Stimulated activated CD4-positive, alpha-beta T cell treated with anti-CD3 and anti-CD28 coated beads, Interleukin-1b, Interleukin-23, amount 100 ng/mL, for 48 hours (primary cell): ENCODE measurements at regions not wholly inside any gene's neighbourhood (a gene's known extent, or its start where the extent isn't known, plus 50 kb on each side); places are given as distances from the start of the nearest gene placed in this dataset.
"Not testable (repeated sequence)": the region's sequence is repeated elsewhere in the genome, so short reads cannot be mapped to it uniquely, and the experiment has no call there.

ENCODE experiments used
- DNase-seq: peaks from one replicate; pipeline ENCODE4 v3.0.0-alpha.2; 2020

DNA sequence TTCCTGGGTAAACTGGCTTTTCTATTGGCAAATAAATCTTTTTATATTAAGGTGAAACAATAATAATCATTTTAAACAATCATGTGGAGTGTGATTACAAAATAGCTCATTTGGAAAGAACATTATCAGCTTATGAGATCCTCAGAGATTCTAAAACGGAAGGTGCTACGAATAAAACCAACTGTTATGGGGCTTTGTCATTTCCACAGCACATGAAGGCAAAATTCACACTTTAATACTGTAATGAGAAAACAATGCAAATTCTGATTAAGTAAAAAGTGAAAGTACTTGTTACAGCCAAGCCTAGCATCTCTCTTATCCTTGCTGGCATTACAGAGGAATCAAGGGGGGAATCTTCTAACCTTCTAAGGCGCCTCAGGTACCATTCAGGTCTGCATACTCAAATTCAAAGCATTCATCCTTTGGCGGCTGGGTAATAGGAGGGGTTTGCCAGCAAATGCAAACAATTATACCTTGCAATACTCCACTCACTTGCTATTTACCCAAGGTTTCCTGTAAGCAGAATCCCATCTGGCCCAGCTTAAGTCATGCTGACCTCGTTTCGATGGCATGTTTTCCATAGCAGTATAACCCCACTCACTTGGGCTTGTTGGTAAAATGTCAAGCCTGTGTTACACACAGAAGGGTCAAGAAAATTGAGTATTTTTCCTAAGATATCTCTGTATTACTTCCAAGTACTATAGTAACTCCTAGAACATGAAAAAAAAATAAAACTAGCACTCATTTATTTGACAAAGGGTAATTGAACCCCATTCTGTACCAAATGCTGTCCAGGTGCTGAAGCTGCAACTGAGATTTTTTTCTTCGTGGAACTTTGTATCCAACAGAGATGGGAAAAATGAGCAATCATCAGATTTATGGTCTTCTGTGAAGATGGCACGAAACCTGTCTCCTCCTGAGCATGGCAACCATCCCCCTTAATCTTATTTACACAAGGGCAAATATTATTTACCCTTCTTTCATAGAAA, 183.7 kb upstream of the LMCD1 start:
- DNase-seq: no peak

- DNase-seq: no peak
Measured at GRCh38 chr3:8319935-8320634, 181.5 kb upstream of the LMCD1 start.

- no peak for DNase-seq
Measured at GRCh38 chr3:8320711-8321458, 180.7 kb upstream of the LMCD1 start.

GRCh38 chr3:8324747-8325146, 176.9 kb upstream of the LMCD1 start:
- peak; percentile 38 for DNase-seq

DNA sequence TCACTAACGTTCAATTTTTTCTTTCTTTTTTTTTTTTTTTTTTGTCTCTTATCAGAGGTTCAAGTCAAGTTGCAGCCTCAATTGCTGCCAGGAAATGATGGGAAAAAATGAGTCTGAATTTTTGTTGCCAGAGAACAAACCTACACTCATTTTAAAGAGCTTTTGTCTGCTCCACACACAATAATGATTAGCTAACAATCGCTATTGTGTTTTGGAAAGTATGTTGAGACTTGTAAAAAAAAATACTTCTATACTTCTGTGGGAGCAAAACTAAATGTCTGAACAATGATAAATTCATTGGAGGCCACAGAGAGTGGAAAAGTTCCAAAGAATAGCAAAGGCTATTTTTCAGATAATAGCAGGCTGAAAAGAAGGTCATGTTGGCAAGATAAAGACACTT, 176.3 kb upstream of the LMCD1 start:
- no peak for DNase-seq

- DNase-seq: not testable (repeated sequence)
Measured at GRCh38 chr3:8325833-8326232, 175.8 kb upstream of the LMCD1 start.

GRCh38 chr3:8327739-8328138, 173.9 kb upstream of the LMCD1 start:
- no peak for DNase-seq

DNA sequence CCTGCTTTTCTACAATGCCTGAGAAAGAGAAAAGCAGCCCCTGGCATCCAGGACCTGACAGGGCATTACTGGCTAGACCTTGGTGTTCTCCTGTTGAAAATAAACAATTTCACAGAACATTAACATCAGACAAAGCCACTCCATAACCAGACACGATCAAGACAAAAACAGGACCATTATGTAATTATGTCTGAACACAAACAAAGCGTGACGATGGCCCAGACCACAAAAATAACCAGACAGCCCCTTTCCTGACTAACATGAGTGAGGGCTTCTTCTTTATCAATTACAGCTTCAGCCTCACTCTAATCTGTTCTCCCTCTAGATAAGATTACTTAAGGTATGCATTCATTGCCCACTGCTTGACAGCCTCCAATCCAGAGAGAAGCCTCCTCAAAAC, 172.7 kb upstream of the LMCD1 start:
- DNase-seq: no peak

DNA sequence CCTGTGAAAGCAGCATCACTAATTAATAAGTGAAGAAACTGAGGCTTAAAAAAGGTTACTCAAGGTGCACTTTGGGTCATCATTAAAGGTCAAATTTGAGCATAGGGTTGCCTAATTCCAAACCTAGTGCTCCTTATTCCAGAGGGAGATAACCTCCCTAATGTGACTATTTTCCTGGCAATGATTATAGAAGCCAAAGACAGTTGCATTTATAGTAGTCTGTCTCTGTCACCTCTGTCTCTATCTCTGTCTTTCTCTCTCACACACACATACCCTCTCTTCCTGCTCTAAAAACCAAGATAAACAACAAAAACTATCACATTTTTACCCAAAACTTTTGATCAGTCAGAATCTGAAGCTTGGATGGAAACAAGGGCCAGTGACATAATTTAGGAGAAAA, 172.0 kb upstream of the LMCD1 start:
- no peak for DNase-seq

DNA sequence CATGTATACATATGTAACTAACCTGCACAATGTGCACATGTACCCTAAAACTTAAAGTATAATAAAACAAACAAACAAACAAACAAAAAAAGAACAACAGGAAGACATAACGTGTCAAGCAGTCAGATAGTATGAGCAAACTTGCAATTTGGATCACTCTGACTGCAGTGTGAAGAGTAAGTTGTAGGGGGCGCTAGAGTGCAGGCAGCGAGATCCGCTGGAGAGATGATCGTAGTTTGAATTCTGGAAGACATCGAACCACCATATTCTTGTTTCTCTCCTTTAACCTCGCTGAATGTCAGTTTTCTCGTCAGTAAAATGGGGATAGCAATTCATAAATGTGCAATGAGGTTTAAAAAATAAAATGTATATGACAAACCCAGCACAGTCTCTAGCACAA, 165.2 kb upstream of the LMCD1 start:
- no peak for DNase-seq

- no peak for DNase-seq
Measured at GRCh38 chr3:8338424-8338823, 163.2 kb upstream of the LMCD1 start.

DNA sequence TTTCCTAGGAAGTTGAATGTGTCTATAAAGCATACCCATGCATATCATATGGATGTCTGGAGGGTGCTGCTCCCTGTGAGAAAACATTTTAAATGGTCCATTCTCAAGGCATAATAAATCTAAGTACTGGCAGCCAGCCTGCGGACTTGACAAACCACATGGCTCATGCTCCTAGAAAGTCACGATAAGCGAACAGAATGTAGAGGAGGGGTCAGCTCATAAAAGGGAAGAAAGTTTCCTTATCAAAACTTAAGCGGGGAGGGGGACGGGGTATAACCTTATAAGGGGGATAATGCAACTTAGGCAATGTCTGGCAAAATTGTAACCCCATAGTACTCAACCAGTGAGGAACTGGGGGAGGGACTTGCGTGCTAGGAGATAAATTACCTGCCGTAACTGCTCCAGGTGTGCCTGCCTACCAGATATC, 159.8 kb upstream of the LMCD1 start:
- DNase-seq: no peak

- no peak for DNase-seq
Measured at GRCh38 chr3:8343058-8343457, 158.6 kb upstream of the LMCD1 start.

DNA sequence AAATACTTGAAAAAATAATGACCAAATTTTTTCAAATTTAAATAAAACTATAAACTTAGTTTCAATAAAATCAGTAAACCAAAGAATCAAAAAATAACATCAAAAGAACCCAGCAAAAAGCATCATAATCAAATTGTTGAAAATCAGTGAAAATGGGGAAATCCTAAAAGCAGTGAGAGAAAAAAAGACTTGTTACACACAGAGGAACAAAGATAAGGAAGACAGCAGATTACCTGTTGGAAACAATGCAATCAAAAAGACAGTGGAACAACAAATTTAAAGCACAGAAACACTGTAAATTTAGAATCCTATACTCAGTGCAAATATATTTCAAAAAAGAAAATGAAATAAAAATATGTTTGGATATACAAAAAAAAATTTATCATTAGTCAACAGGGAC, 156.2 kb upstream of the LMCD1 start:
- DNase-seq: no peak

GRCh38 chr3:8348076-8348475, 153.5 kb upstream of the LMCD1 start:
- DNase-seq: no peak

DNA sequence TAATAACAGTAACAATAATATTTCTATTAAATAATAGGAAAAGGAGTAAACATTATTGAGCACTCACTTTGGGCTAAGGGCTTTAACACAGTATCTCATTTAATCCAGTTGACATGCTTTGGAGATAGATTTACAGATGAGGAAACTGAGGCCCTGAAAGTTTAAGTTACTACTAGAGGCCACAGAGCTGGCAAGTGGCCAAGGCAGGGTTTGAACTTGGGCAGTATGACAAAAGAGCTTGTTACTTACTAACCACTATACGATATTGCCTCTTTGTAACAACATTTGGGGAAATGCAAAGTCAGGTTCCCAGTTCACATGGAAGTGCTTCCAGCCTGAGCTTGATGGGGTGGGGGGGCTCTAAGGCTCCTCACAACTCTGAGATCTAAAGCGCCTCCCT, 149.1 kb upstream of the LMCD1 start:
- no peak for DNase-seq

GRCh38 chr3:8353364-8353763, 148.3 kb upstream of the LMCD1 start:
- DNase-seq: no peak

DNA sequence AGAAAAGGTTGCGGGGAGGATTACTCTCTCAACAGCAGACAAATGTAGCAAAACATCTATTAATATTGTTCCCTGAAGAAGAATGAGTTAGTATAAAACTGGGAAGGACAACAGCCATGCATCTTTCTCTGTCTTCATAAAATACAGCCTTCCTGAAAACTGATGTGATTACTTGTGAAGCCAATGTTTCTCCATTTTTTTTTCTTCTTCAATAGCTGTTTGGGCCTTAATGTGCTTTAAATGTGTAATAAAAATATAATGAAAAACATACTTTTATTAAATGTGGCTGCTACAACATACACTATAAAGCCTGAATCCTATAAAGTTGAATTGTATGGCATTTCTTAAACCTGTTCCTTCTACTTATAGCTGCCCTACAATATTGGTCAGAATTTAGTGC, 146.3 kb upstream of the LMCD1 start:
- no peak for DNase-seq

- DNase-seq: not testable (repeated sequence)
Measured at GRCh38 chr3:8356066-8356465, 145.6 kb upstream of the LMCD1 start.

- DNase-seq: no peak
Measured at GRCh38 chr3:8357859-8358258, 143.8 kb upstream of the LMCD1 start.

DNA sequence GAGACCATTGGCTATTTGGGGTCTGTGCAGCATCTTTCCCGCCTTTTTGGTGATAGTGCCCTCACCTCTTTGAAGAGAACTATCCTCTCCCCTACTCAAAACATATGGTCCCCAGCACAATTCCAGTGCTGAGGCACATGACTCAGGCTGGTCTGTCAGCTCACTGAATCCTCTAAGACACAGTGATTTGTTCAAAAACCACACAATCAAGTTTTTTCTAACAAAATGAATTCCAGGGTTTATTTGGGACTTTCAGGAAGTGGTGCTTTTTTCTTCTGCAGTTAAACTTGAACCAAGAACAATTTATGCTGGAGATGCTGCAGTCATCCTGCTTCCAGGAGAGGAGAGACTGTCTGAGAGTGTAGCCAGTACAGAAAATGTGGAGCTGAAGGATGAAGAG, 142.5 kb upstream of the LMCD1 start:
- DNase-seq: no peak

DNA sequence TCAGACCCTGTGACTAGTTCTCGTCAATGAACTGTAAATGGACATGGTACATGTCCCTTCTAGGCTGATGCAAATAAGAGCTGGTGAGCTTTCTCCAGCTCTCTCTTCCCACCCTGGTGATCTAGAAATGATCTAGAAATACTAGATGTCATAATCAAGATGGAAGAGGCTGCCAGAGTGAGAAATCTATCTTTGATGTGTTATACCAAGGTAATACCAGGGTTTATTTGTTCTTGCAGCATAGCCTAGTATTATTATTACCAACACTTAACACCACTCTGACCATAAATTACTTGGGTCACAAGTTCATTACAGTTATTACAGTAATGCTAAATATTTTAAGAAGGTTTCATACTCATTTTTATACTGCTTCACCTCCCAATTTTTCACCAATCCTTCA, 138.4 kb upstream of the LMCD1 start:
- DNase-seq: no peak

DNA sequence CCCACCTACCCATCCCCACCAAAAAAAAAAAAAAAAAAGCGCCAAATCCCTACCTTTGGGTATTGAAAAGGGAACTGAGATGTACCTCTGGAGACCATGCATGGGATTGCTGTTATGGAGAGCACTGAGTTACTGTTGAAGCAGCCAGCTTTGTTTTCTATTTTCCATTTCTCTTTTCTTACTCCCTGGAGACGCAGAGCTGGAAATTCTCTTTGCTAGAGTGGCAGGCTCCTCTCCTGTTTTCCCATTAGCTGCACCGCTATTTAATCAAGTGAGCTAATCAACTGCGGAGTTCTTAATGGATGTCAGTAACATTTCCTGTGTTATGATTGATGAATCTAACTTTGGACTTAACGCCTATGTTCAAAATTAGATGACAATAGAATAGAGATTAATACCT, 136.1 kb upstream of the LMCD1 start:
- DNase-seq: no peak
